Epithelial cell of prostate (primary cell): ENCODE measurements at regions not wholly inside any gene's neighbourhood (a gene's known extent, or its start where the extent isn't known, plus 50 kb on each side); places are given as distances from the start of the nearest gene placed in this dataset.
"Not testable (repeated sequence)": the region's sequence is repeated elsewhere in the genome, so short reads cannot be mapped to it uniquely, and the experiment has no call there.

Experiments
- DNase-seq: peaks from one replicate; pipeline ENCODE4 v3.0.0-alpha.2; 2011; ENCODE audit warnings: low read depth, low spot score
- H3K27ac ChIP-seq: fragments of 450-650 bp; 2 replicates; pipeline ENCODE4 v1.5.1; 2017; ENCODE audit warnings: mild to moderate bottlenecking

DNA sequence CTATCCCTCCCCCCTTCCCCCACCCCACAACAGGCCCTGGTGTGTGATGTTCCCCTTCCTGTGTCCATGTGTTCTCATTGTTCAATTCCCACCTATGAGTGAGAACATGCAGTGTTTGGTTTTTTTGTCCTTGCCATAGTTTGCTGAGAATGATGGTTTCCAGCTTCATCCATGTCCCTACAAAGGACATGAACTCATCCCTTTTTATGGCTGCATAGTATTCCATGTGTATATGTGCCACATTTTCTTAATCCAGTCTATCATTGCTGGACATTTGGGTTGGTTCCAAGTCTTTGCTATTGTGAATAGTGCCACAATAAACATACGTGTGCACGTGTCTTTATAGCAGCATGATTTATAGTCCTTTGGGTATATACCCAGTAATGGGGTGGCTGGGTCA lies 52.3 kb upstream of the MAN1A2 start:
- H3K27ac ChIP-seq, DNase-seq: not testable (repeated sequence)

DNA sequence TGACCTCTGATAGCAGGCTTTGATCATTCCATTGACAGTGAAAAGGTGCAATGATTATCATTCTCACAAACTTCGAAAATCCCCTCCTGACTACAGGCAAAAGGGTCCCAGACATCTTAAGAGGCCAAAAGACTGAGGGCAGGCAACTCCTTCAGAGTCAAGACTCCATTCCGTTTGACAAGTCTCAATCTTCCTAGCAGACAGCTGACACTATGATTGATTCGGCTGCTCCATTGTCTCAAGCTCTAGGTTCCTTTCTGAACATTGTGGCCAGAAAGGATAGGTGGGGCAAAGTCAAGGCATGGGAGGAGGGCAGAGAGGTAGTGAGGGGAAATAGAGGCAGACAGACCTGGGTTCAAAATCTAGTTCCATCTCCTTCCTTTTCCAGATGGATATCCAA lies 53.7 kb upstream of the MAN1A2 start:
- no peak overlapping the region for H3K27ac ChIP-seq
- no peak for DNase-seq

DNA sequence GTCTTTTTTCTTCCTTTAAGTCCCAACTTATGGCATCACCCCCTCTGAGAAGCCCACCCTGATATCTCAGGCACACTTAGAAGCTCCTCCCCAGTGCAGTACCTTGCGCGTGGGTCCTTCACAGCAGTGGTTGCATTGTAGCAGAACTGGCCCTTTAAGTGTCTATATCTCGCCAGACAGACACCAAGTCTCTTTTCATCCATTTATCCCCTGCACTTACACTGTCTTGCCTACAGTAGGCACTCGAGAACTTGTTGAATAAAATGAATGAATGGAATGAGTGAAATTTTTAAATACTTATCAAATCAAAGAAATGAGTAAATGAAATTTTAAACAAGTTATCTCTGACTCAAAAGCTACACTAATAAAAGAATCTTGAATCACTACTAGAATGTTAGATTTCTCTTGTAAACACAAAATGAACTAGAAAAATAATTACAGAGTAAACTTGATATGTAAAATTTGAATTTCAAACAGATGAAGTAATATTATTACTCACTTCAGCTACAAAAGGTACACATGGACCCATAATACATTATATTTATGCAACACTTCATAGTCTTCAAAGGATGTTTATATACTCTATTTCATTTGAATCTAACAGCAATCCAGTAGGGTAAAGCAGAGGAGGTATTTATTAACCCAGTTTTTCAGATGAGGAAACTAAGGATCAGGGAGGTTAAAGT lies 54.7 kb upstream of the MAN1A2 start:
- no peak for DNase-seq
- no peak overlapping the region for H3K27ac ChIP-seq

DNA sequence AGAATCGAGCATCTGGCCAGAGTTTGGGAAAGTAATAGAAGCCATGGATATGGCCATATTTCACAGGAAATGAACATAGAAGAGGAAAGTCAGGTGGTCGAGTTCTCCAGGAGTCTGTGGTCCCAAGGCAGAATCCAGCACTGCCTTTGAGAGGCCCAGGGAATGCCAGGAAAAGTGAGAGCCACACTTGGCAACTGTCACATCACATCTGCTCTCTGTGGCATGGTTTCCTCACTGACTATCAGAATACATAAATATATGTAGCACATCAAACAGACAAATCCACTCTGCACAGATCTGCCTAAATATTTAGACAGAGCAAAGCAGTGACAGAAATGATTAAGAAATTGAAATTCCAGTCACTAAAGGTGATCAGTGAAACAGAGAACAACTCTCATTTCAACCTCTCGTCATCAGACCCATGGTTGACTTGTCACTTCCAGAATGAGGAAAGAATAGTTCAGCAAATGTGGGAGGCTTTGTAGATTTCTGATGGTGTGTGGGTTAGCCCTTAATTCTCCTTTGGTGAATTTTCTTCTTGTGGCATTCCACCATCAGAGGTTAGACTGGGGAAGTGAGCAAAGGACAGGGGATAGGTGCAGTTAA lies 58.8 kb upstream of the MAN1A2 start:
- DNase-seq = no peak
- no peak overlapping the region for H3K27ac ChIP-seq

DNA sequence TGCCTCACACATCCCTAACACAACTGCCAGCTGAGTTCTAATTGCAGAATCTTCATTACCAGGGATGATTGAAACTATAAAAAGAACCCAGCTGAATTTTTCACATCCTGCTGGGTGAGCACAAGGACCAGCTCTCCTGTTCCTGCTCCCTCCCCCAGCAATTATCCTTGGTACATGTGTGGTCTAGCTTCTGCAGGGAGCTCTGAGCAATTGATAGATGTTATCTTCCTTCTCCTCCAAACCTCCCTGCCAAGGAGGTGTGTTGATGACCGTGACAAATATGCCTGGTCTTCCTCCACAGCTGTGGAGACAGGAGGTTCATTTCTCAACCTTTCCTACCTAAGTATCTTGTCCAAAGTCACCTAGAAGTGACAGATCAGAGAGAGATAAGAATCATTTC lies 65.3 kb upstream of the MAN1A2 start:
- no peak overlapping the region for H3K27ac ChIP-seq
- peak; percentile 3 for DNase-seq

DNA sequence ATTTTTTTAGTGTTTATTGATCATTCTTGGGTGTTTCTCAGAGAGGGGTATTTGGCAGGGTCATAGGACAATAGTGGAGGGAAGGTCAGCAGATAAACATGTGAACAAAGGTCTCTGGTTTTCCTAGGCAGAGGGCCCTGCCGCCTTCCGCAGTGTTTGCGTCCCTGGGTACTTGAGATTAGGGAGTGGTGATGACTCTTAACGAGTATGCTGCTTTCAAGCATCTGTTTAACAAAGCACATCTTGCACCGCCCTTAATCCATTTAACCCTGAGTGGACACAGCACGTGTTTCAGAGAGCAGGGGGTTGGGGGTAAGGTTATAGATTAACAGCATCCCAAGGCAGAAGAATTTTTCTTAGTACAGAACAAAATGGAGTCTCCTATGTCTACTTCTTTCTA lies 67.1 kb upstream of the MAN1A2 start:
- not testable (repeated sequence) for DNase-seq

DNA sequence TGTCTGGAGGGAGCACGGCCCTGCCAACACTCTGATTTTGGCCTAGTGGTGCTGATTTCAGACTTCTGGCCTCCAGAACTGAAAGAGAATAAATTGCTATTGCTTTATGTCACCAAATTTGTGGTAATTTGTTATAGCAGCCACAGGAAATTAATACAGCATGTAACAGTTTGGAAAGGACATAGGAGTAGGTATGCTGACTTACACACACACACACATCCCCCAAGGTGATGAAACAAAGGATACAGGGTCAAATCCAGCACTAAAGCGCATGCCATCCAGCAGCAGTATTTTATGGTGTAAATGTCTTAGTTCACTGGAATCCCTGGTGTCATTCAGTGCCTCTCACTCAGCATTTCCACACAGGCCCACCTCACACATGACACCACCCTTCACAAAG lies 72.2 kb upstream of the MAN1A2 start:
- no peak for DNase-seq
- no peak overlapping the region for H3K27ac ChIP-seq

More for the DNA sequence above, 67.1 kb upstream of the MAN1A2 start:
- H3K27ac ChIP-seq = not testable (repeated sequence)

DNA sequence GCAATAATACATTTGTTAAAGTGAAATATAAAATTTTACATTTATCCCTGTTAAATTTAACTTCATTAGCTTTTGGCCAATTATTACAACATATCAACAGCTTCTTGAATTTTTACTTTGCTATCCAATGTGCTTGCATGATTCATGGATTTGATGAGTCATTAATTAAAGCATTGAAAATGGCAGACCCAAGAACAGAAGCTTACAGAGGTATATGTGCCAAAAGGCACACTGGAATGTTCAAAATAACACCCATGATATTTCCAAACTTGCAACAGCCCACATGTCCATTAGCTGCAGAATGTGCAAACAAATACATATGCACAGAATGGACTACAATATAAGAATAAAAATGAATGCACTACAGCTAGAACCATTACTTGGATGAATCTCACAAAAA lies 76.4 kb upstream of the MAN1A2 start:
- H3K27ac ChIP-seq = no peak overlapping the region
- no peak for DNase-seq

DNA sequence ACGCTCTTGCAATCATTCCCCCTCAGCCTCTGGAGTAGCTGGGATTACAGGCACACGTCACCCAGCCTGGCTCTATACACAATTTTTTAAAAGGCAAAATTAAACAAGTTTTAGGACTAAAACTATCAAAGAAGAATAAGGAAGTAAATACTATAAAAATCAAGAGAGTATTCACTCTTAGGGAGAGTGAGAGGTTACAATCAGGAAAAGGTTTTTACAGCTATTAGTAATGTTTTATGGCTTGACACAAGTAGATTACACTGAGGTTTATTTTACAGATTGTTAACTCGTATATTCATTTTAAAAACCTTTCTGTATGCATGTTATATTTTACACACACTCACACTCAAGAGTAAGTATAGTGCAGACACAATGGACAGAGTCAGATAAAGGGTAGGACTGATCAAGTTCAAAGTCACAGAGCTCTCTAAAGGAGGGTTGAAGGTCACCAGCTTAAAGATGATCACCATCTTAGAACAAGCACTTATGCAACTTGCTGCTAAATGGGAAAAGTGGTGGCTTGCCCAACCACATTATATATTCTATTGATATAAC lies 77.9 kb upstream of the MAN1A2 start:
- no peak for DNase-seq
- no peak overlapping the region for H3K27ac ChIP-seq

DNA sequence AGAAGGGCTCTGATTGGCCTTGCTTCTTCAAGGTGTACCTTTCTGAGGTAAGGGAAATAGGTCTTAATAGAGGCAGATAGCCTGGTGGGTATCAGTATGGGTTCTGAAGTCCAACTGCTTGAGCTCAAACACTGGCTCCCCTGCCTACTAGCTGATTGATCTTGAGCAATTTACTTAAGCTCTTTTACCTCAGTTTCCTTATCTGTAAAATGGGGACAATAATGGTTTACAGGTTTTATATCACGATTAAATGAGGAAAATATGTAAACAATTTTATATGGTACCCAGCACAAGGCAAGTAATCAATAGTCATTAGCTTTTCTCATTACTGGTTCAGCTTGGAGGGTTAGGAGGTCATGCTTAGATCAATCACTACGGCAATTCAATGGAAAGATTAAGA lies 75.8 kb upstream of the VTCN1 start:
- no peak overlapping the region for H3K27ac ChIP-seq
- no peak for DNase-seq

DNA sequence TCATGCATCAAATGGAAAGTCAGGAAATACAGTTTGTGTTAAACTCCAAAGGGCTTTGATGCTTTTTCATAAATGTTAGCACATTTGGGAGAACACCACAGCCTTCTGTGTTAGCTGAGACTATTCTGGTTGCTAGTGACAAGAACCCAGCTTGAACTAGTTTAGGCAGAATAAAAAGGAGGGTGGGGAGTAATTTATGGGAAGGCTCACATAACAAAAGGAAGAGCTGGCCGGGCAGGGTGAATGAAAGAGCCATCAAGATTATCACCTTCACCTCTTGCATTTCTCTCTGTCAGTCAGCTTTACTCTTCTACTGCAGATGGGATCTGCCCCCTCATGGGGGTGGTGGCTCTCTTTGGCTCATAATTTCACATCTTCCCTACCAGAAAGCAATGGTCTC lies 75.4 kb upstream of the VTCN1 start:
- no peak for DNase-seq
- no peak overlapping the region for H3K27ac ChIP-seq

DNA sequence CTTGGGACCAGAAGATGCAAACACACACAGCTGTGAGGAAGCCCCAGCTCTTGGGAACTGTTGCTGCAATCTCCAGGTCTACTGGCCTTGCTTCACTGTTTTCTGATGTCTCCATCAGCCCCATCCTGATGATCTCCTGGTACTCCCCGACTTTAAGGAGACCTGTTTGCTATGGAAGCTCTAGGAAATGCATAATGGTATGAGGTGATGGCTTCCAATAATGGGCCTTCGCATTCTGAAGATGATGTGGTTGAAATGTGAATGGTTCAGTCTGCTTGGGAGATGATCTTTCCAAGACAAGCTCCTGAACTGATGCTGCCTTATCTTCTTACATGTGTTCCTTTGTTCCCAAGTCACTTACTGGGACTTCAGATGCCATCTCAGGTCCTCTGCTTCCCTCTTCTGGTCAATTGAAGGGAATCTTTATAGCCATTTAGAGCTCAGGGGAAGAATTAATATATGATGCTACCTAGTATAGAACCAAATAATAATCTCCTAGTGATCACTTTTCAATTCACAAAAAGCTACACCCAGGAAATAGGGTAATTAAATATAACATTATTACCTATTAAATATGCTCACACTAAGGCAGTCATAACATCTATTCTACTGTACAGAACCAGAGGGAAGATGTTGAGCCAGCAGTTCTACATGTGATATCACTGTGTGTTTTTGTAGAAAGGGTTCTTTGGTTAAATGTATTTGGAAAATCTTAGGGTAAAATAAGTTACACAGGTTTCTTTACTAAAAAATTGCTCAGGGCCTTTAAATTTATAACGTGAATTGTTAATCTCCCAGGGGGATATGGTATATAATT lies 73.9 kb upstream of the VTCN1 start:
- peak; percentile 34 for DNase-seq
- H3K27ac ChIP-seq = no peak overlapping the region

DNA sequence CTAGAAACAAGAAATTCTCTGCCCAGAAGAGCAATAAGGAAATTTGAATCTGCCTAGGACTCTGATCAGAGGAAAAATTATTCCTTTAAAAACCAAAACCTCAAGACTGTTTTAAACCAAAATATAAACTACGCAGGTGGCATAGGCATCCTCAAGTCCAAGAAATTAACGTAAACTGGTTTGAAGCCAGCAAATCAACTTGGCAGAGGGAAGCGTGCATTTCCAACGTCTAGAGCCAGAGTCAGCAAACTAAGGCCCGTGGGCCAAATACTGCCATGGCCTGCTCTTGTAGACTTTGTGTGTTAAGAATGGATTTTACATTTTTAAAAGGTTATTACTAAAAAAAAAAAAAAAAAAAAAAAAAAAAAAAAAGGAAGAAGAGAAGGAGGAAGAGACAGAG lies 67.8 kb upstream of the VTCN1 start:
- DNase-seq = no peak

DNA sequence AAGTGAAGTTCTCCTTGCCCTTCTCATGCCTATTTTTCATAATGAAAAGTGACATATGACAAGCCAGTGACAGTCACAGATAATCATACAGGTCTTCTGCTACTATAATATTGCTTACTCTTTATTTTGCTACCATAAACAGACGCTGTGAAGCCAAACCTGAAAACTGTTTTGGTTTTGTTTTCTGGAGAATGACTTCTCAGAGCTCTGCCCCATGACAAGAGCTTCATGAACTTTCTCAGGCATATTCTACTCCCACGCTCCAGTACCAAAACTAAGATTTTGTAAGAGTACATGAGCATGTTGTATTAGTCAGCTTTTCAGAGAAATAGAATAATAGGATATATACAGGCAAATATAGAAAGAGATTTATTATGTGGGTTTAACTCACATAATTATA lies 64.3 kb upstream of the VTCN1 start:
- no peak for DNase-seq
- H3K27ac ChIP-seq = no peak overlapping the region

More for the DNA sequence above, 67.8 kb upstream of the VTCN1 start:
- no peak overlapping the region for H3K27ac ChIP-seq

DNA sequence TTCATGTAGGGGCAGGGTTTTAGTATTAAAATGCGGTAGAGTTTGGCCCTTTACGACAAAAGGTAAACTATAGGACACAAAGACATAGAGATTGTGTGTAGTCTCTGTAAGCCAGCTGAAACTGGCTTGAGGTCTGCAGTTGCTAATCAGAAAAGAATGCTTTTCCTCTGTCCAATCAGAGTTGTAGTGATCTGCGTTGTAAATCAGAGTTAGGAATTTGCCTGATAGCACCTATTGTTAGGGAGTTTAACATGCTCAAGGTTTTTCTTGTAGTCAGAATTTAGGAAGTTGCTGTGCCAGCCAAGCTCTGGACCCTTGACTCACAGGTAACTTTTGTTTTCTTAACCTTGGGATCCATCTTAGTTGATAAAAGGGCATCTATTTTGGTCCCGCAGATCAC lies 61.2 kb upstream of the VTCN1 start:
- DNase-seq = no peak
- peak overlapping the region; percentile 35 for H3K27ac ChIP-seq

DNA sequence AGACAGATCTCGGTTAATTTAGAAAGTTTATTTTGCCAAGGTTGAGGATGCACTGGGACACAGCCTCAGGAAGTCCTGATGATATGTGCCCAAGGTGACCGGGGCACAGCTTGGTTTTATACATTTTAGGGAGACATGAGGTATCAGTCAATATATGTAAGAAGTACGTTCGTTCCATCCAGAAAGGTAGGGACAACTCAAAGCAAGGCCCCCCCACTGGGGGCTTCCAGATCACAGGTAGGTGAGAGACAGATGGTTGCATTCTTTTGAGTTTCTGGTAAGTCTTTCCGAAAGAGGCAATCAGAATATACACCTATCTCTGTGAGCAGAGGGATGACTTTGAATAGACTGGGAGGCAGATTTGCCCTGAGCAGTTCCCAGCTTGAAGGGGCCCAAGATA lies 60.4 kb upstream of the VTCN1 start:
- no peak overlapping the region for H3K27ac ChIP-seq
- no peak for DNase-seq

DNA sequence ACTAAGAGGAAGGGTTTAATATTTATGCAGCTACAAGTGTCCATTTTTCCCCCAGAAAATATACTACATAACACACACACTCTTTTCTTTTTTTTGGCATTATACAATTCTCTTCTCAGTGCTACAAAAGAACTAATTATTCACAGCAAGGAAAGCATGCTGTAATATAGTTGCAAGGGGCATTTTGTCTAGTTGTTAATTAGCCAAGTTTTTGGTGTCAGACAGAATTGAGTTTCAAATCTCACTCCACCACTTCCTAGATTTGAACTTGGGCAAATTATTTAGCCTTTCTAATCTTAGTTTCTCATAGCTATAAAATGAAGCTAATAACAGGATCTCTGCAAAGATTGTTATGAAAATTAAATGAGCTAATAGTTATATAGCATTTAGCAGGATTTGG lies 60.0 kb upstream of the VTCN1 start:
- DNase-seq = no peak
- H3K27ac ChIP-seq = no peak overlapping the region

DNA sequence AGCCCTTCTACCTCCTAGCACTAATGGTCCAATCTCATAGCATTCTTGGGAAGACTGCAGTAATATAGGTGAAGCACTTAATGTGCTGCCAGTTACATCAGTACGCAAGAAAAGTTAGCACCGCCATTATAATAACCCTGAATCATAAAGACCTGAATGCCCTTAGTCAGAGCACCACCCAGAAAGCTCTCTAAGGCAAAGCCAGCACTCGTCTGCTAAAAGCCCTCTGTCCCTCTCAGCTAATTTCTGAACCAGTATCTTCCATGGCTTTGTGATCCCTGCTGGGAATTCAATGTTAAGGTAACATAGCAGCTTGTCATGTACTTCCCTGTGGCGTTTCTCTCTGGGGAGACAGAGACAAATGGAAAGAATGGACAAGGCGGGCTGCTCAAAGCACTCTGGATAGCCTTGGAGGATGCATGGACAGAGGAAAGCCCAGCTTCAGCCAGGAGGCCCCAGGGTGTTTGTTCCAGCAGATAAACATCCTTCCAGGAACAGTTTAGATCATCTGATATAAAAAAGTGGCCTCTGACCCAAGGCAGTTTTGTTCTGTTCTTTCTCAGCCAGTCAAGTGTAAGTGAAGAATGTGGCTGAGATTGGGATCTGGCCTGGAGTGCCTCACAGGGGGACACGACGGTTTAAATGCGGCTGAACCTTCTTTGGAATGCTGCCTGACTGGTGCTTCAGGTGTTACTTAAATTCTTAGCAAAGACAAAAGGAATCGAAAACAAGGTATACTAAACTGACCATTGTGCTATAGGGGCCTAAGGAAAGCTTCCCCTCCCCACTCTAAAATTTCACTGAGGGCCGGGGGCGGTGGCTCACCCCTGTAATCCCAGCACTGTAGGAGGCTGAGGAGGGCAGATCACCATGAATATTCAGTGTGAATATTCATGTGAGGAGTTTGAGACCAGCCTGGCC lies 58.1 kb upstream of the VTCN1 start:
- H3K27ac ChIP-seq = peak overlapping the region; percentile 29
- DNase-seq = no peak

DNA sequence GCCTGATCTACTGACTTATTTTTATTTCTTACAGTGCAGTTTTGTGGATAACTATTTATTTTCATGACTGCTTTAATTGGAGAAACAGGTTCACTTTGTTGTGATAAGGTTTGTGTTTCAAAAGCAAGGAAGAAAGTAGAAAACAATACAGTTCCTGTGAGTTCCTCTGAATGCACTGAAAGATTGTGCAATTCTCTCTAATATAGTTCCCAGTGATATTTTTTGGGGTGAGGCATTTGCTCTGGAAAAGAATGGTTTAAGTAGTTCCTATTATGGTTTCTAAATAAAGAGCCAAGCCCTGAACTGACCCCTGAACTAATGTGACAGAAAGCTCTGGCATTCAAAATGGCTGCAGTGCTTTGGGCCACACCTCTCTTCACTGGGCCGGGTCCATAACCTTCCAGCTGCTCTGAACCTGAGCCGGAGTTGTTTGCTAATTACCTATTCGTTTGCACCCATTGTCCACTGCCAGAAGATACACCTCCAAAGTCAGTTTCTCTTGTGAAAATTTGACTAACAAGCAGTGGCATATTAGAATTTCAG lies 56.6 kb upstream of the VTCN1 start:
- no peak for DNase-seq
- no peak overlapping the region for H3K27ac ChIP-seq

DNA sequence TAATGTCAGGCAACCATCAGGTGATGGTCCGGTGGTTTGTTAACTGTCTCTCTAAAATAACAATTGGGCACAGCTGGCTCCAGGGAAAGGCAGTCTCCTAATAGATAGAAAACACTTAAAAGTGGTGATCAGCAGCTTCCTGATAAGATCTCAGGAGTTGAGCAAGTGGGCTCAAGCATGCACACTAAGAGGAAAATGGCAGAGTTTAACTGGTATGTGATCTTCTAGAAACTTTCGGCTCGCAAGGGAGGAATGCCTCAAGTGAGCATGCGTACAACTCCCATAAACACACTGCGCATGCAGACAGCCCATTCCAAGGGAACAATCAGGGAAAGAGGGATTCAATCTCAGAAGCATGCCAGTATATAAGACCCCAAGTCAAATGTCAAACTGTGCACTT lies 52.2 kb upstream of the VTCN1 start:
- DNase-seq = no peak

More for the DNA sequence above, 52.2 kb upstream of the VTCN1 start:
- no peak overlapping the region for H3K27ac ChIP-seq
